Prostate gland (tissue), 2 donors: ENCODE measurements at regions not wholly inside any gene's neighbourhood (a gene's known extent, or its start where the extent isn't known, plus 50 kb on each side); places are given as distances from the start of the nearest gene placed in this dataset.
A peak's percentile ranks its signal among the peaks of the same experiment; 100 is the strongest.

Experiments used
- DNase-seq: peaks from one replicate; pipeline ENCODE4 v3.0.0-alpha.2; 2019; ENCODE audit warnings: low spot score
- H3K27ac ChIP-seq, 2 donors: fragments of 200-600 bp; sonication (generic); 2 replicates each; pipeline ENCODE4 v1.5.1; 2017 to 2019
- H3K27me3 ChIP-seq: fragments of 200-600 bp; sonication (generic); replicated peaks from 2 replicates; pipeline ENCODE4 v1.5.1; 2019; ENCODE audit not compliant: insufficient read depth
- H3K36me3 ChIP-seq, 2 donors: fragments of 200-600 bp; sonication (generic); 1 replicate in 1 of 2; 2 replicates in 1 of 2; pipeline versions ENCODE4 v1.5.1 to v1.8.1; 2017 to 2019
- H3K4me1 ChIP-seq: fragments of 200-600 bp; sonication (generic); replicated peaks from 2 replicates; pipeline ENCODE4 v1.5.1; 2019
- H3K4me3 ChIP-seq, 2 donors: fragments of 200-600 bp; sonication (generic); 2 replicates each; pipeline ENCODE4 v1.5.1; 2017 to 2019
- H3K9me3 ChIP-seq: fragments of 200-600 bp; sonication (generic); 2 replicates; pipeline ENCODE4 v1.5.1; 2017
- POLR2A ChIP-seq: fragments of 450-650 bp; IDR thresholded peaks from one replicate; pipeline ENCODE4 v1.6.1; 2016; ENCODE audit warnings: antibody characterized with exemption, mild to moderate bottlenecking
- POLR2AphosphoS5 ChIP-seq: sonication (generic); formaldehyde crosslinking; IDR thresholded peaks from one replicate; pipeline ENCODE4 v1.6.1; 2017; ENCODE audit warnings: antibody characterized with exemption
- WGBS: methylation state at CpG from one replicate; pipeline ENCODE4 v1.1.5; 2018; 5-methylcytosine and 5-hydroxymethylcytosine counted together
- intact Hi-C: fragments of 100-400 bp; cut with DNase I; formaldehyde crosslinking; loops from one replicate; pipeline ENCODE4 v1.14.2; 2022
- TF ChIP-seq, protein P1 (sequence below), 4 experiments: fragments of 200-600 bp in 2 of 4; fragments of 450-650 bp in 2 of 4; sonication (generic) in 2 of 4; IDR thresholded peaks; 1 replicate in 3 of 4; 2 replicates in 1 of 4; pipeline ENCODE4 v1.5.1; 2016 to 2019; ENCODE audit warnings: antibody characterized with exemption in 4 of 4, mild to moderate bottlenecking in 2 of 4, moderate library complexity in 2 of 4

DNA sequence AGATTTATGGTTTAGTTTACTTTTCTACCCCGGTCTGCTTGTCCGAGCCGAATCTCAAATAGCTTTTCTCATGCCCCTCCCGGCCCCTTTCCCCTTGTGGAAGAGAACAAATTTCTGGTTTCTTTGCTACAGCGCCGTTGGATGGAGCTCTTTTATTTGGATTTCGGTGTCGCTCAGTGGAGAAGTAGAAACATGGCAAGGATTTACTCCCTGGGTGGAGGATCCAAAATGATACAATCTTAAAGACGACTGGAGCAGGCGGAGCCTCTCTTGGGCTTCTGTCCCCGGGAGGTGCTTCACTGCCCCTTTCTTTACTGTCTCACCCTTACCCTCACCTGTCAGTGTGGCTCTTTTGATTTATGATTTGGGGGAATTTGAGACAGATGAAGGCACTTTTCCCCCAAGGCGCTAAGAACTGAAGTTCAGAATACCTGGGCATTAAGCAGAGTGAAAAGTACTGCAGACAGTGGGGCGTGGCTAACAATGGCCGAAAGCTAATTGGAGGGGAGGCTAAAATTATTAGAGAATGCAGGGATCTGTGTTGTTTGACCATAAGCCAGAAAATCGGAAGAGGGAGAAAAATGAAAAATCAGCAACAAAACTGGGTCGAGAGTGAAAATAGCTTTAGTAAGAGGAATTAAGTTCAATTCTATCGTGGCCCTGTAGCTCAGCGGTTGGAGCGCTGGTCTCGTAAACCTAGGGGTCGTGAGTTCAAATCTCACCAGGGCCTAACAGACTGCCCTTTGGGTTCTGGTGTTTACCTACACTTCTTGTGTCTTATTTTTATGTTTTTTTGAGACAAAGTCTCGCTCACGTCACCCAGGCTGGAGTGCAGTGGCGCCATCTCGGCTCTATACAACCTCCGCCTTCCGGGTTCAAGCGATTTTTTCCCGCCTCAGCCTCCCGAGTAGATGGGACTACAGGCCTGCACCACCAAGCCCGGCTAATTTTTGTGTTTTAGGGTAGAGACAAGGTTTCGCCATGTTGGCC, 145.1 kb upstream of the ZNF184 start:
- H3K4me3 ChIP-seq, result peak overlapping the region in 1 of 2 donors; percentile 4
- TF ChIP-seq, protein P1, sequence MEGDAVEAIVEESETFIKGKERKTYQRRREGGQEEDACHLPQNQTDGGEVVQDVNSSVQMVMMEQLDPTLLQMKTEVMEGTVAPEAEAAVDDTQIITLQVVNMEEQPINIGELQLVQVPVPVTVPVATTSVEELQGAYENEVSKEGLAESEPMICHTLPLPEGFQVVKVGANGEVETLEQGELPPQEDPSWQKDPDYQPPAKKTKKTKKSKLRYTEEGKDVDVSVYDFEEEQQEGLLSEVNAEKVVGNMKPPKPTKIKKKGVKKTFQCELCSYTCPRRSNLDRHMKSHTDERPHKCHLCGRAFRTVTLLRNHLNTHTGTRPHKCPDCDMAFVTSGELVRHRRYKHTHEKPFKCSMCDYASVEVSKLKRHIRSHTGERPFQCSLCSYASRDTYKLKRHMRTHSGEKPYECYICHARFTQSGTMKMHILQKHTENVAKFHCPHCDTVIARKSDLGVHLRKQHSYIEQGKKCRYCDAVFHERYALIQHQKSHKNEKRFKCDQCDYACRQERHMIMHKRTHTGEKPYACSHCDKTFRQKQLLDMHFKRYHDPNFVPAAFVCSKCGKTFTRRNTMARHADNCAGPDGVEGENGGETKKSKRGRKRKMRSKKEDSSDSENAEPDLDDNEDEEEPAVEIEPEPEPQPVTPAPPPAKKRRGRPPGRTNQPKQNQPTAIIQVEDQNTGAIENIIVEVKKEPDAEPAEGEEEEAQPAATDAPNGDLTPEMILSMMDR (IDR thresholded peaks at IDR 0.05), result no peak
- TF ChIP-seq POLR2A (no peak), POLR2AphosphoS5 (no peak)

DNA sequence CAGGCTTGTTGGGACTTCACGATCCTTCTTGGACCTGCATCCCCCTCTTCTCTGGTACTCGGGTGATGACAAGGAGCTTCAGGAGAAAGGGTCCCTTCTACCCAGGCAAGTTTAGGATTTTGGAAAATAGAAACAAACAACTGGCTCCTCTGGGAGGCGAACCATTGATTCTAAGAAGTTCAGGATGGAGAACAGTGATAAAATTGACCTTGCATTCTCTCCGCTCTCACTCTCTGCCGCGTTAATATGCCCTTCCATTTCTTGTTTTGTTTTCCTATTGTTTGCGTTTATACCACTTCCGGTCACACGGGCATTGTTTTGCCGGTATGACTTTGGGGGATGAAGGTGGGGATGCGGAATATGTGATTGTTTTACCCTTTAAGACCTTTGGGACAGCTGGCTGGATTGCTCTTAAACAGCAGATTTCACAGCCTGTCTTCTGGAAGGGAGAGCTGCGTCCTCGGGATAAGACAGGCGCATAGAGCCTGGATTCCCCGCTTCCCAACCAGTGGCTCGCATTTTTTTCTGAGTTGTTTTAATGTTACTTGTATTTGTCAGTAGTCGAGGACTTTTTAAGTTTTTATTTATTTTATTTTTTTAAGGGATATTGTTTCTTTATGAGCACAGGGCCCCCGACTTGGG, 144.3 kb upstream of the ZNF184 start:
- Histone ChIP-seq H3K4me3 (peak overlapping the region in 1 of 2 donors; percentile 4), H3K4me1 (no peaks in the 10 kb centered on the region), H3K27me3 (peaks cover 8% of the 10 kb centered on the region), H3K9me3 (no peaks in the 10 kb centered on the region), H3K36me3 (no peaks in the 10 kb centered on the region), H3K27ac (no peak overlapping the region)
- no peak for DNase-seq
- 3% methylated on average over 18 of the region's 18 CpGs for WGBS
- intact Hi-C loops, result no loop called here
- TF ChIP-seq POLR2AphosphoS5 (no peak), POLR2A (no peak)
- TF ChIP-seq, protein P1 (IDR thresholded peaks at IDR 0.05), result no peak

More for the DNA sequence above, 145.1 kb upstream of the ZNF184 start:
- Histone ChIP-seq H3K27ac (no peak overlapping the region), H3K4me1 (no peaks in the 10 kb centered on the region), H3K27me3 (peaks cover 7% of the 10 kb centered on the region), H3K9me3 (no peaks in the 10 kb centered on the region), H3K36me3 (no peaks in the 10 kb centered on the region)
- intact Hi-C loops, result no loop called here
- DNase-seq, result no peak
- 31% methylated on average over 32 of the region's 32 CpGs for WGBS

DNA sequence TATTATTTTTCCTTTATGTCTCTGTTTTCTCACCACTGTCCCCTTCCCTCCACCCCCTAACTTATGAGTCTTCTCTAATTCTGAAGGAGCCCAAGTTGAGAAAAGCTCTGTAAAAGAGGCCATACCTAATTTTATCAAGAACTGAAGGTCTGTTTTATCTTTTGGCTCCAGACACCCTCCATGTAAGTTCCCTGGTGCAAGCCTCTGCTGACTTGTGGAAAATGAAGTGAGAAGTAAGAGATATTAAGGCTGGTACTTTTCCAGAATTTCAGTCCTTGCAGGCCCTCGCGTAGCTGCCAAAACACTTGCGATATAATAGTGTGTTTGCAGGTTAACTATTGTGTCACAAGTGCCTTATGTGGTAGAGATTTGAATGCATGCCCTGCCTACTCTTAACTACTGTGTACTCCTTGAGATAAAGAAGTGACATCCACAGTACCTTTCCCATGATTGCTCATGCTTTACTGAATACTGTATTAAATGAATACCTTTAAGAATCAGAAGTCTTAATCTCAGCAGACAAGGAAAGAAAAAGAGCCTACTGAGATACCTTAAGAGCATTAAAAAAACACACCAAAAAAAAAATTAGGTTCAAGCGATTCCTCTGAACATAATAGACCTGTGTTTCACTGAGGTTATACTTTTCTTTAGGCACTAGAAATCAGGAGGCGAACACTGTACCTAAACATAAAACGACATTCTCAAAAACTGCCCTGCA, 143.6 kb upstream of the ZNF184 start:
- no peaks in the 10 kb centered on the region for H3K4me1 ChIP-seq
- peaks cover 8% of the 10 kb centered on the region for H3K27me3 ChIP-seq
- 36% methylated on average over 6 of the region's 6 CpGs for WGBS
- no peak overlapping the region for H3K4me3 ChIP-seq
- no peak overlapping the region for H3K27ac ChIP-seq
- intact Hi-C loops, result no loop called here
- H3K9me3 ChIP-seq, result no peaks in the 10 kb centered on the region
- H3K36me3 ChIP-seq, result no peaks in the 10 kb centered on the region
- TF ChIP-seq, protein P1 (IDR thresholded peaks at IDR 0.05), result no peak
- TF ChIP-seq POLR2A (no peak), POLR2AphosphoS5 (no peak)
- DNase-seq, result no peak

DNA sequence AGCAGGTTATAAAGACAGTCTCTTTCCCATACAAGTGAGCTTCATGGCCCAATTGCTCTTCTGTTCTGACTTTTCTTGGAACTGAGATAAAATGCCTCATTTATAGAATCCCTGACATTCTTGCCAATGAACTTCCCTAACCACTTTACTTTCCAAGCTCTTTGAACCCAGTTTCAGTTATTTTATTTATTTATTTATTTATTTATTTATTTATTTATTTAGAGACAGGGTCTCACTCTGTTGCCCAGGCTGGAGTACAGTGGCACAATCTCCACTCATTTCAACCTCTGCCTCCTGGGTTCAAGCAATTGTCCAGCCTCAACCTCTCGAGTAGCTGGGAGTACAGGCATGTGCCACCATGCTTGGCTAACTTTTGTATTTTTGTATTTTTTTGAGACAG, 138.5 kb upstream of the ZNF184 start:
- intact Hi-C loops, result no loop called here
- no peak for DNase-seq
- H3K36me3 ChIP-seq, result no peaks in the 10 kb centered on the region
- no peak overlapping the region for H3K4me3 ChIP-seq
- TF ChIP-seq, protein P1 (IDR thresholded peaks at IDR 0.05), result no peak
- no peak for TF ChIP-seq POLR2A
- no peak for TF ChIP-seq POLR2AphosphoS5
- H3K27ac ChIP-seq, result no peak overlapping the region
- peaks cover 5% of the 10 kb centered on the region for H3K27me3 ChIP-seq
- H3K9me3 ChIP-seq, result no peaks in the 10 kb centered on the region
- WGBS, result 83% methylated on average over 1 of the region's 1 CpG
- H3K4me1 ChIP-seq, result no peaks in the 10 kb centered on the region
